Inflammatory macrophage treated with lipopolysaccharide for 1 hour (primary cell): ENCODE measurements at regions not wholly inside any gene's neighbourhood (a gene's known extent, or its start where the extent isn't known, plus 50 kb on each side); places are given as distances from the start of the nearest gene placed in this dataset.
A peak's percentile ranks its signal among the peaks of the same experiment; 100 is the strongest.
"Not testable (repeated sequence)": the region's sequence is repeated elsewhere in the genome, so short reads cannot be mapped to it uniquely, and the experiment has no call there.

Source experiments
- DNase-seq, 2 donors: peaks; one replicate each; pipeline ENCODE4 v3.0.0-alpha.2; 2020 to 2022

DNA sequence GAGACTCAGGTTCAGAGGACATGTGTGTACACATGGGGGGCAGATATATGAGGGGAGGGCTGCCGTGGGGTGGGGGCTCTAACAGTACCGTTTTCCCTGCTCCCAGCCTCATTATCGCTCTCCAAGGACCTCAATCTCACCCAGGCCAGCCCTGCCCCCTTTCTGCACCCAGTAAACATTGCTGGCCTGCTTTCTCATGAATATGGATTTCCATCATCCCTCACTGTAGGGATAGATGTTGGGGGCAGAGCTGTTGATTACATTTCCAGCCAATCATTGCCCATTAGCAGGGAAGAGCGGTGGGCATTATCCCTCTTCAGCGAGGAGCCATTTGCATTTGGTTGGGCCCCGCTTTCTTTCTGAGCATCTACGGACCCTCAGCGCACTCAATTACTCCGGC, 273.8 kb downstream of the RPS6KC1 start:
- DNase-seq: no peak

DNA sequence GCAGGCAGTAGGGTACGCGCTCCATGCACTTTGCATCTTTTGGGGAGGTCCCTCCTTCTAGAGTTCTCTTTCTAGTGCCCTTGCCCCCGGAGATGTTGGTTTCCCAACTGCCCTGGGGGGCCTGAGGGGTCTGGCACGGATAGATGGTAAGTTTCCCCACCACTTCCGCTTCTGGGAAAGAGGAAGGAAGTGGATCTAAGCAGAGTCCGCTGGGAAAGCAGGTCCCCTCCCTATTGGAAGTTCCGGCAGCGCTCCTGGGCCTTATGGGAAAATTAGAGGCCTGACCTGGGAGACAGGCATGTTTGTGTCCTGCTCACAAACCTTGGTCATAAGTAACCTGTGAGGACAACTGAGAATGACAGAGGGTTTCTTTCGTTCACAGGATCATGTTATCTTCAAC, 274.4 kb downstream of the RPS6KC1 start:
- no peak for DNase-seq

DNA sequence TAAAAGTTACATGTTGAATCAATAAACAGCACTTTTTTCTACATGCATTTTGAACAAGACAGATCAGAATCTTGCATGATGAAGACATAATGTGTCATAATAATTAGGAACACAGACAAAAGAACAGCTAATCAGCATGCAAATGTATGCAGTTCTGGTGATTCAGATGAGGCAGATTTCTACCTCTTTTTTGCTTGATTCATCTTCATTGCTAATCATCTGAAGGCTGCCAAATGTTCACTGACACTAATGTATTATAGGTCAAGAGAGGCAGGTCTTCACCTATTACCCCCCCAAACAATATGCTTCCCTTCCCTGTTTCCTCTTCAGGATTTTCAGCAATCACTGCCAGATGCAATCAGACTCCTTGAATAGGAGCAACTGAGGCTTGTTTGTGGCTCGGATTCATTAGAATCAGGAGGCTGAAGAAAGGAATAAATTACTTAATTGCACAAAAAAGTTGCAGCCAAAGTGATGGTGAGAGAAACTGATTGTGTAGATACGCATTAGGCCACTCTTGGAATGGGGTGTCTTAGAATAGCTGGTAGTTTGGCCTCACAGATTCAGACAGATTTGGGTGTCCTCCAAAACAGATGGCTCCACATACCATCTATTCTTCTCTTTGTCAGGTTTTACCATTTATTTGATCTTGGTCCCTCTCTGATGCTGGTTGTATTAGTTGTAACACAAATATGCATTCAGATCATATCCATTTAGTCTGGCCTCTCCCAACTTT, 275.4 kb downstream of the RPS6KC1 start:
- peak in 1 of 2 donors; percentile 18 for DNase-seq

DNA sequence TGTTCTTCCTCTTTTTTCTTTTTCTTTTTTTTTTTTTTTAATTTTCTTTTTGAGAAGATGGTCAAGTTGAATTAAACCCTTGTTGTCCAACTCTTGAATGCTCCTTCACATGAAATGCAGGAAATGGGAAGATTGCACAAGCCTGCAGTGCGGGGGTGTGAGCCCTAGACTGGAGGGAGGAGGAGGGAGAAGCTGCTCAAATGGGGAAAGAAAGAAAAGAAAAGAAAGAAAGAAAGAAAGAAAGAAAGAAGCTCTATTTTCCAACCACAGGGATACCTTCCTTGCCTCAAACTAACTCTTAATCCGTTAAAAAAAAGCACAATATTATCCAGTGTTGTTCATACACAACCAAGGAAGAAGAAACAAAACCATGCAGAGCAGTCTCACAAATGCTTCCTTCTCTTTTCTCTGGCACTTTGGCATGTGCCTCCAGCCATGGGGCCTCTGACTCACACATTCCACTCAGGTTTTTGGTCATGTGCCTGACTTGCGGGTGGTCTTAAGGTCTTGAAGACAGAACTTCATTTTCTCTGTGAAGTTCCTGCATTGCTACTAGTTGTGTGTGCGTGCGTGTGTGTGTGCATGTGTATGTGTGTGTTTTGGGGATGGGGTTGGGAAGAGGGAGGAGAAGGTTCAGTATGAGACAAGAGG, 276.1 kb downstream of the RPS6KC1 start:
- DNase-seq: peak; percentile 79 to 88

DNA sequence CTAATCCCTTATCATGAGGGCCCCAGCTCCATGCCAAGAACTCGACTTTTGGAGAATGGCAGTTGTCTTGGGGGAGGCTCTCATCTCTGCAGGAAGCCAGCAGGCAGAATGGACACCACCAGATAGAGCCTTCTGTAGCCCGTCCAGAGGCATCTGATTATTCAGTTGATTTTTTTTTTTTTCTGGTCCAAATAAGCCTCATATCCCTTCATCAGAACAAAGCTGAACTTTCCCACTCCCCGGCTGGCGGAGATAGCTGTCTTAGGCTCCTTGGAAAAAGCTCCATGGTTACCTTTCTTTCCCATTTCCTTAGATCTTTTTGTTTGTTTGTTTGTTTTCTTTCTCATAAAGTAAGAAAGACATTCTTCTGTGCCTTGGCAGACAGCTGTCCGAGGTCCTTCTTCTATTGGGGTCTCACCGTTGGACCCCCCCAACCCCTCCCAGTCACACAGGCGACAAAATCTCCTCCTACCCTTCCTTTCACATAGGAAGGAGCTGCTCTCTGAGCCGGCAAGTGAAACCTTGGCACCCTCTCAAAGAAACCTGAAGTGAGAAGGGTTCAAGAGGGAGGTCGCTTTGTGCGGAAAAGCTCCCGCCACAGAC, 278.5 kb downstream of the RPS6KC1 start:
- no peak for DNase-seq

DNA sequence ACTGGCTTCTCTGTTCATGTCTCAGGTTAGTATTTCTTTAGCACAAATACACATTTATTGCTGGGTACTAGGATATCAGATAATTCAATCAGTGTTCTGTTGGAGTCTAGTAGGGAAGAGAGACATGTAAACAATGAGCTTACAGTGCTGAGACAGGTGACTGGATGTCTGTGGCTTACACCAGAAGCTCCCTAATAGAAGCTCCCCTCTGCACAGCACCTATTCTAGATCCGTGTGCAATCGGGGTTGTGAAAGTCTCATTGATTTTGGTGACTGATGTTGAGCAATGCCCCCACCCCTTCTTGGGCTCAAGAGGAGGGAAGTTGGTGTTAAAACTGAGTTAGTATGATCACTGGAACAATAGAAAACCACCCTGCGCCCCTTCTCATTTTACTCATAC, 279.2 kb downstream of the RPS6KC1 start:
- DNase-seq: no peak

DNA sequence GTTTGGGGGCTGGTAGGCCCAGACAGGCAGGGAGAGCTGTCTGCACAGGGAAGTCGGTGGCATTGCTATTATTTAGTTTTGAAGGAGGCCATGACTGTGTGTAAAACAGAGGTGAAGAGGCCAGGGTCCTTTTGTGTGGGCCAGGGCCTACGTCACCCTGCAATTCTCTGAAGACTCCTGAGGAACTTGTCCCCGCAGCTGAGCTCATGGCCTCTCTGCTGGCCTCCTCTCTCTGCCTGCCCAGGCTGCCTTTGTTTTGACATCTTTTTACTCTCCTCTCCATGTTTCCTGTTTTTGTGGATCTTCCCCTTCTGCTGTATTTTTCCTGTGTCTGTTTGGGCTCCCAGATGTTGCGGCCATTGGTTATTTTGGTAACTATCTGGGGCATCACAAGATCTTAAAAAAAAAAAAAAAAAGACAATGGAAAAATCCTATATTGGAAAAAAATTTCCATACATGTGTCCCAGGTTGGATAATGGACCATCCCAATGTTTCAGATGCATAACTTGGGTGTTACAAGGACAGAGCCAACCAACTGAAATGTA, 280.7 kb downstream of the RPS6KC1 start:
- DNase-seq: peak in 1 of 2 donors; percentile 21

DNA sequence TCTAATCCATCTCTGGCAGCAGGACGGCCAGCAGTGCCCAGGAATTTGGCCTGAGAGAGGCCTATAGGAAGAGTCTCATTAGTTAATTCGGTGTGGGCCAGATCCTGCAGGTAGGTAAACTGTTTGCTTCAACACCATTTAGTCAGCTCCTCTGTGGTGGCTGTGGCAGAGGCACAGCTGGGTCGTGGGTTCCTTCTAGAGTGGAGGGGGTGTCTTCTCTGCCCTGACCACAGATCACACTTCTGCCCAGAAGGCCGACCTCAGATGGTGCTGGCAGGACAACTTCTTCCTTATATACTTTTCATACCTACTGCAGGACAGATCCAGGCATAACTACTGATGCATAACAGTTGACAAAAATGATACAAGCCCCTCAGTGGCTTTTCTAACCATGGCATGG, 281.4 kb downstream of the RPS6KC1 start:
- no peak for DNase-seq

DNA sequence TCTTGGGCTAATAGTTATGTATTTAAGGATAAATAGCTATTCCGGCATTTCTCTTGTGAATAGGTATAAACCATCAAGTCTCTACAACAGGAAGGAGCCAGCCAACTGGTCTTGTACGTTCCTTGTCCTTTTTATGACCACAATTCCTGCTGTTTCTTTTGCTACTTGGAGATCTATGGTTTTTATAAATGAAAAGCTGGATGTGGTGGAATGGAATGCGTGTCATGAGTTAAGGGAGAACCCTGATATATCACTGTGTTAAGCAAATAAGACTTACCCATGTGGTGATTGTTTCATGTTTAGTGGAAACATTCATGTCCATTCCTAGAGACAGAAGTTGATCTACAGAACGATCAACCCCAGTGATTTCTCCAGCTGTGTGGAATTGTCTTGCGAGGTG, 282.1 kb downstream of the RPS6KC1 start:
- no peak for DNase-seq

DNA sequence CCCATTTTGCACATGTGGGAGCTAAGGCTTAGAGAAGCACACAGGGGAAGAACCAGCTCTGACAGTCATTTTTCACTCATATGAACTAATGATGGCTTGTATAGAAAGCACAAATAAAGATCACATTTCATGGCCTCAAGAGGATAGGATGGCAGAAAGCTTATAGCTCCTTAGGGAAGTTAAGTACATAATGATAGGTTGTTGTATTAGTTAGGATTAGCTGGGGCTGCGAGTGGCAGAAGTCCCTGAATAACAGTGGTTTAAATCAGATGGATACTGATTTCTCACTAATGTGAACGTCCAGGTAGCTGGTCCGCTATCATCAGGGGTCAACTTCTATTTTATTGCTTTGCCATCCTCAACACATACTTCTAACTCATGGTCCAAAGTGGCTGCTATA, 284.0 kb downstream of the RPS6KC1 start:
- DNase-seq: no peak

DNA sequence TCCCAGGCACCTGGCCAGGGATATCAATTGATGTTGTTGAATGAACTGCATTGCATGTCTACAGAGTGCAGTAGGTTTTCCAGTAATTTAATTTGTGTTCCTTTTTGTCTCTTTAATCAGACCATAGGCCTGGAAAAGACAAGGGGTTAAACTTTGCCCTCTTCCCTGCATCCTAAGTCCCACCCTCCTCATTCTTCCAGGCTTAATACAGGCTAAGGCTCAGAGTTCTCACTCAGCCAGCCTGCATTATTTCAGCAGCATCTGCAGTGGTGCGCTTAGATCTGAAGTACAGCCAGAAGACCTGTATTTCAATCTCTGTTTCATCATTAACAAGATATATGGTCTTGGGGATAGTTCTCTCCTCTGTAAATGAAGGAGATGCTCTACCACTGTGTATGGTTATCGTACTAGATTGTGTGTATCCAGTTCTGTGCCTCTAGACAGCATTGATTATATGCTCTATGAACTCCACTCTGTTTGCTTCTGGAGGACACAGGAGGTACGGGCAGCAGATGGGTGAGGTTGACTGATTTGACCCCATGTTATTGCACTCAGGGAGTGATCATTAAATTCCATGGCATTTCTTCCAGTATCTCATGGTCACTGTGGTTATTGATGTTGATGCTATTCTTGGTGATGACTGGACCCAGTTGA, 286.1 kb downstream of the RPS6KC1 start:
- DNase-seq: no peak

DNA sequence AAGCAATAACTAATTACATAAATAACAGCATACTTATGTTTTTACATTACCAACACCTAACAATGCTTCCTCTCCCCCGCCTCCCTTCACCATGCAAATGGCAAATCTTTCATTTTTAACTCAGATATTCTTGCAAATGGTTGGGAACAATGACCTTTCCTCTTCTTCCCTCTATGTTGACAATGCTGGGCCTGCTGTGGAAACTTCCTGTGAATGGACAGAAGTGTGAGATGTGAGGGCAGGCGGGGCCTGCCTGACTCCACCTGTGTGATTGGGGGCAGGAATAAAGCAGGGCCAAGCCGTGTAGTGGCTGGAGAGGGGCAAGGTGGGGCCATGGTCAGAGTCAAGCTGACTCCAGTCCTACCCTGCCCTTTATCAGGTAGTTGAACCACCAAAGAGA, 289.6 kb downstream of the RPS6KC1 start:
- no peak for DNase-seq

DNA sequence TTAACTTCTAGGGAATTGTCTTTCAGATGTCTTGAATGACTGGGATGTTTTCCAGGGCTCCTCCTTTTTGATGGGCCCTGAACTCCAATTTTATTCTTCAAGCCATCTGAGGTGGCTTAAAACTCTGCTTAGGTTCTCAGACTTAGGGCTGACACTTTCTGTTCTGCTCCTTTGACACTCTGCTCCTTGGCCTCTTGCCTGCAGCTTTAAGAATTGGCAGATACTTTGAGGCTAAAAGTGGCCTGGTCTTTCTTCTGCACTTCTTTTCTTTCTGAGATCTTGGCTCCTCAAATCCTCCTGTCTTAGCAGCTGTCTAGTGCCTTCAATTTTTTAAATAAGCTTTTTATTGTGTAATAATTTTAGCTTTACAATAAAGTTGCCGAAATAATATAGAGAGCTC, 294.6 kb downstream of the RPS6KC1 start:
- no peak for DNase-seq

DNA sequence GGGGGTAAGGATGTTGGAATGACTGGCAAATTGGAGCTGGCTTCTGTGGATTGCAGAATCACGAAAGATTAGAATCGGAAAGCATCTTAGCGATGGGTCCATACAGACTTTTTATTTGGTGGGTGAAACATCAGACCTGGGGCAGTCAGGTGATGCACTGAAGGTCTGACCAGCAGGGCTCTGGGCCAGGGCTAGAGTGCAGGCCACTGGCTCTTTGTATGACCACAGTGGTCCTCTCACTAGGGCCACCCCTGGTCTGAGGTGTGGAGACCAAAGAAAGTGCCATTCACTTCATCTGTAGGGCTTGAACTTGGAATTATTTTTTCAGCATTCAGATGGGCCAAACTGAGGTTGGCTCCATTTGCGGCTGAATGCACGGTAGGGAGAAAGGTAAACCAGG, 306.4 kb downstream of the RPS6KC1 start:
- no peak for DNase-seq

DNA sequence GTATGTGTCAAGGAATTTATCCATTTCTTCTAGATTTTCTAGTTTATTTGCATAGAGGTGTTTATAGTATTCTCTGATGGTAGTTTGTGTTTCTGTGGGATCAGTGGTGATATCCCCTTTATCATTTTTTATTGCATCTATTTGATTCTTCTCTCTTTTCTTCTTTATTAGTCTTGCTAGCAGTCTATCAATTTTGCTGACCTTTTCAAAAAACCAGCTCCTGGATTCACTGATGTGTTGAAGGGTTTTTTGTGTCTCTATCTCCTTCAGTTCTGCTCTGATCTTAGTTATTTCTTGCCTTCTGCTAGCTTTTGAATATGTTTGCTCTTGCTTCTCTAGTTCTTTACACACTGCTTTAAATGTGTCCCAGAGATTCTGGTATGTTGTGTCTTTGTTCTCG, 307.3 kb downstream of the RPS6KC1 start:
- DNase-seq: not testable (repeated sequence)

DNA sequence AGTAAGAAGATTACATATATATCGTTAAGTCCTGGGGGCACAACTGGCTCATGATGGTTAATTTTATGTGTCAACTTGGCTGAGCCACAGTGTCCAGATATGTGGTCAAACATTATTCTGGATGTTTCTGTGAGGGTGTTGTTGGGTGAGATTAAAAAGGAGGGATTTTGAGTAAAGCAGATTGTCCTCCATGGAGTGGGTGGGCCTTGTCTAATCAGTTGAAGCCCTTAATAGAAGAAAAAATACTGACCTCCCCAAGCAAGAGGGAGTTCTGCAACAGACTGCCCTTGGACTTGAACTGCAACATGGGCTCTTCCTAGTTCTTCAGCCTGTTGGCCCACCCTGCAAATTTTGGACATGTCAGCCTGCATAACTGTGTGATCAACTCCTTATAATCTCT, 311.6 kb downstream of the RPS6KC1 start:
- no peak for DNase-seq

DNA sequence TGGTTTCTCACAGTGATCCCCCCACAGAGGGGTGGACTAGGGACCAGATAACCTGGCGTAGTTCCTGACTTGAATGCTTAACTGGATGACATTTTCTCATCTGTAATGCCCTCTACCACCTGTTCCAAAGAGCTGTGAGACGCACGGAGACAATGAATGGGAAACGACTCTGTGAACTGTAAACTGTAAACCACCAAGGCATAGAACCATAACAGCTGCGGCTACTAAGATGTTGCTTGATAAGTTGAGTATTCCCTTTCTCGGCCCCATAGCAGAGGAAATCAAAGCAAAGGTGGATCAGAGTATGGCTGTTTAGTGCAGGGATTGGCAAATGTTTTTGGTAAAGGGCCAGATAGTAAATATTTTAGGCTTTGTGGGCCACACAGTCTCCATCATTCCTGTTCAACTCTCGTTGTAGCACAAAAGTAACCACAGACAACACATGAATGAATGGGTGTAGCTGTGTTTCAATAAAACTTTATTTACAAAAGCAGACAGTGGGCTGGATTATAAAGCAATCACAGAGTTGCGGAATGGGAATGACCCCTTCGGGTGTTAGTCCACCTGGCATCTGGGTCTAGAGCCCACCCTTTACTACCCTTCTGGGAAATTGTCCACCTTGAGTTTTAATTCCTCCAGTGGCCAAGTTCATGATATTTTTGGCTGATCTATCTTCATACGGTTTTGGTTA, 315.2 kb downstream of the RPS6KC1 start:
- DNase-seq: no peak

DNA sequence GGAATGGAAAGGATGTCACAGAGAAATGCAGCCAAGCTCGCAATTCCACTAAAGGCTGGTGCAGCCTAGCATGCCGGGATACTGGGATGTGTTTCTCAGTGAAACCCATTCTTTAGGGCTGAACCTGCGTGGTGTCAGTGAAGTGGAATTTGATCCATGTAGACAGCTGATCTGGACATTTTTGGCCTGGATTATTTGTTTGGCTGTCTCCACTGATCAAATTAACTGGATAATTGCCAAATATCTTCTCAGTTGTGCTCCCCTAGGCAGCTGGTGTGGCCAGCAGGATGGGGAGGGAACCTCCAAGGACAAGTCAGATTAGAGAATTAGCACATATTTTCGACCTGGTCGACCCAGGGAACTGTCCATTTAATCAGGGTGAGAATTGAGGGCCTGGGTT, 318.4 kb downstream of the RPS6KC1 start:
- DNase-seq: no peak

DNA sequence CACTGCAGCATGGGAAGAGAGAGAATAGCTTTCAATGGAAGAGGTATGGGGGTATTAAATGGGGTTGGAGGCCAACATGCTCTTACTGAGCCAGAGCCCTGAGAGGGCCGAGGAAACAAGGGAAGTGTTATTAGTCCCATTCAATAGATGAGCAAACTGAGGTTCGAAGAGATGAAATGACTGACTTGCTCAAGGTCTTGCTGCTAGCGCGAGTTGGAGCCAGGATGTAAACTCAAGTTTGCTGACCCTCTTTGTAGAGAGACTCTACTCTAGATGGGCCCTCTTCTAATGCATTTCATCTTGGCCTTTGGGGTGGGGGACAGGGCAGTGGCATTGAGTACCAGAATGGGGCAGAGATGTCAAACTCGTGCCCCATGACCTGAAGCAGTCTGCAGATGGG, 319.5 kb downstream of the RPS6KC1 start:
- DNase-seq: no peak

DNA sequence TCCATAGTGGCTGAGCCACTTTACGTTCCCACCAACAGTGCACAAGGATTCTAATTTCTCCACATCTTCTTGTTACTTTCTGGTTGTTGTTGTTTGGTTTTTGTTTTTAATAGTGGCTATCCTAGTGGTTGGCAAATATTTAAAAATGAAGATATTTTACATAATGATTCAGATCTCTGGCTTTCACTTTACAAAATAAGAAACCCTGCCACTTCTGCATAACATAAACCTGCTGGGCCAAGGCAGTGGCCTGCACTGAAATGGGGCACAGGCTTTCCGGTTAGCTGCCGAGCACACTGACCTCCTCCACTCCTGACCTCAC, 320.4 kb downstream of the RPS6KC1 start:
- no peak for DNase-seq

DNA sequence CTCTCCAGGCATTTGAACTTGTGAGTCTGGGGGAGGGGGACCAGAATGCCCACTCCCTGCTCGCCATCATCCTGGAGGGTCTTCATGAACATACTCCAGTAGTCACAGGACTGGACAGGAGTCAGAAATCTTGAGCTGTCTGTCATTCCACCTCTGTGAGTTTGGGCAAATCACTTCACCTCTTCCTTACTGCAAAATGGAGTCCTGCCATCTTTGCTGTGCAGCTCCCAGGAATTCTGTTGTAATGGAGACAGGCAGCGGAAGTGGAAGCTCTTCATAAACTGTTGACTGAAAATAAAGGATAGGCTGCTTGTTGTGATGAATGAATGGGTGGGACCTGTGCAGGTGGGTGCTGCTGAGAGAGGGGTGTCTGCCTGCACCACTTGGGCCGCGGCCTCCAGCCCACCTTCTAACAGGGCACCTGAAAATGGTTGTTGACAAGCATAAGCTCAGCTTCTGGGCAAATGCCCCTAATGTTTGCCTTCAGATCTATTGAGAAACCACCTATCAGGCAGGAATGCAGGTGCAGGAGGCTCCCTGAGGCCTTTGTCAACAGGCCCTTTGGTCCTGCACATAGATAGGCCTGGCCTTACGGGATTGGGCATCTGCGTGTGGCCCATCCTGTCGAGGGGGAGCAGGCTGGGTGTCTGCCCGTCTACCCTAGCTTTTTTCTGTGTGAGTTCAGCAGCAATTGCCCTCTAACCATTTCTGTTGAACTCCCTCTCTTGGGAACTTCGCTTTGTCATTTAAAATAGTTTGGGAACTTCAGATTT, 321.0 kb downstream of the RPS6KC1 start:
- no peak for DNase-seq

DNA sequence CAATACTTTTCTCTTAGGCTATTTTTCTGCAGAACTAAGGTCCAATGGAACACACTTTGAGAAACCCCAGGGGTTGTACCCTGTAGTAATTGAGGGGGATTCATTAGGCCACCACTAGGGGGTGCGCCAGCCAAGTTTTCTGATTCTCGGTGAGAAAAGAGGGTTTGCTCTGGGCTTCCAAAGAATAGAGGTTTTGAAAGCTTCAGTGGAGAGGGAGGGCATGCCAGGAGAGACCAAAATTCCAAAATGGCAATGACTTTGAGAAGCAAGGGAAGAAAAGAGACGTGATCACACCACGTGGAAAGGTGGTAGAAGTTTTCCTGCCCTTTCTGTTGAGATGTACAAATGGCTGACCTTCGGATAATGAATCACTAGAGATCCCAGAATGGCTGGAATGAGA, 323.3 kb downstream of the RPS6KC1 start:
- peak; percentile 31 to 69 for DNase-seq
